ENCODE measurements at regions not wholly inside any gene's neighbourhood (a gene's known extent, or its start where the extent isn't known, plus 50 kb on each side); places are given as distances from the start of the nearest gene placed in this dataset.

DNA sequence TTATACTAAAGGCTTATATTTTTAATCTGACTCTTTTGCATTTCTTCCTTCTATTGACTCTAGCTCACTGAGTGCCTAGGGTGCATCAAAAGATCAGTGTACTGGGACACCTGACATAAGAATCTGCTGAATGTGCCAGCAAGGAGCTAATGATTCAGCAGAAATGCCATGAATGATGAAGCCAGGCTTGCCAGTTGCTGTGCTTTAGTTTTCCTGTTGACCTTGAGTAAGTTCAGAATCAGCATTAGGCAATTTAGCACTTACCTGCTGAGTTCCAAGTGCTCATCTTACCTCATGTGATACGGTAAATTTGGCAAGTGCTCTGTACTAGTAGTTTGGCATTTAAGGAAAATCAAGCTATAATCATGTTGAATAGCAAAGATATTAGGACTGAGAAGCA, 523.2 kb upstream of the B3GALT2 start:
- peak; percentile 45 for ATAC-seq
- intact Hi-C loops (cut with DNase I) = no loop called here
- Histone ChIP-seq H3K9me3 (no peaks in the 10 kb centered on the region), H3K27ac (no peak overlapping the region), H3K27me3 (no peaks in the 10 kb centered on the region), H3K36me3 (no peaks in the 10 kb centered on the region), H3K4me1 (no peaks in the 10 kb centered on the region), H3K4me3 (no peak overlapping the region)
- TF ChIP-seq, protein P1, sequence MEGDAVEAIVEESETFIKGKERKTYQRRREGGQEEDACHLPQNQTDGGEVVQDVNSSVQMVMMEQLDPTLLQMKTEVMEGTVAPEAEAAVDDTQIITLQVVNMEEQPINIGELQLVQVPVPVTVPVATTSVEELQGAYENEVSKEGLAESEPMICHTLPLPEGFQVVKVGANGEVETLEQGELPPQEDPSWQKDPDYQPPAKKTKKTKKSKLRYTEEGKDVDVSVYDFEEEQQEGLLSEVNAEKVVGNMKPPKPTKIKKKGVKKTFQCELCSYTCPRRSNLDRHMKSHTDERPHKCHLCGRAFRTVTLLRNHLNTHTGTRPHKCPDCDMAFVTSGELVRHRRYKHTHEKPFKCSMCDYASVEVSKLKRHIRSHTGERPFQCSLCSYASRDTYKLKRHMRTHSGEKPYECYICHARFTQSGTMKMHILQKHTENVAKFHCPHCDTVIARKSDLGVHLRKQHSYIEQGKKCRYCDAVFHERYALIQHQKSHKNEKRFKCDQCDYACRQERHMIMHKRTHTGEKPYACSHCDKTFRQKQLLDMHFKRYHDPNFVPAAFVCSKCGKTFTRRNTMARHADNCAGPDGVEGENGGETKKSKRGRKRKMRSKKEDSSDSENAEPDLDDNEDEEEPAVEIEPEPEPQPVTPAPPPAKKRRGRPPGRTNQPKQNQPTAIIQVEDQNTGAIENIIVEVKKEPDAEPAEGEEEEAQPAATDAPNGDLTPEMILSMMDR (IDR thresholded peaks at IDR 0.05) = no peak
- no peak for DNase-seq

DNA sequence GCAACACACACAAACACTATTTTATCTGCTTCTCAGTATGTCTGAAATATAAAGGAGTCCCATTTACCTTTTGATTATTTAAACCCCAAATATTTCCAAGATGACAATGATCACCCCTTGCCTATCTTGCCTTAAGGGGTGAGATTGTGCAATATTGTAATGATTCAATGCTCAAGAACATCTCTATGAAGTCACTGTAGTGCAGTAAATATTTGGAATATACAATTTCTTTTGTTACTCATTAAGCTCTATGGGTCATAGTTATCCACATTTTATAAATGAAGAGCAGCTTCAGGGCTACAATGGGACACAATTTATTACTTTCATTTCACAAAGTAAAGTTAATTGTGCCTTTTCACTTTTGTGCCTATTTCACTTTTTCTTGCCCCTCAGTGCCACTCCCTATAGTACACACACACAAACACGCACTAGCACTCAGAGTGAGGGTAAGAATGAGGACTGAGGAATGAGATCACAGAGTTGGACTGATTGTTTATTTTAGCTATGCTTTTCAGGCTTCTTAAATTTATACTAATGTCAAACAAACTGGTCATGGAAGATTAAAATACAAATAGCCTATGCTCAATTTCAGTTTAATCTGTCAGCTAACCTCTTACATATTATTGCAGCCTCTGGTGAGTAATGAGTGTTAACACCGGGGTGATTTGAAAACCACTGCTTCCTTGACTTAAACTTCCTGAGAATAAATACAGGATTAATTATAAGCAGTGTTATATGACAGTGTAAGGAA, 521.0 kb upstream of the B3GALT2 start:
- TF ChIP-seq, protein P1 (IDR thresholded peaks at IDR 0.05) = no peak
- H3K9me3 ChIP-seq = no peaks in the 10 kb centered on the region
- intact Hi-C loops (cut with DNase I) = no loop called here
- H3K27me3 ChIP-seq = no peaks in the 10 kb centered on the region
- no peaks in the 10 kb centered on the region for H3K36me3 ChIP-seq
- no peaks in the 10 kb centered on the region for H3K4me1 ChIP-seq
- ATAC-seq (peak; percentile 63), DNase-seq (no peak)
- H3K4me3 ChIP-seq = no peak overlapping the region
- no peak overlapping the region for H3K27ac ChIP-seq

DNA sequence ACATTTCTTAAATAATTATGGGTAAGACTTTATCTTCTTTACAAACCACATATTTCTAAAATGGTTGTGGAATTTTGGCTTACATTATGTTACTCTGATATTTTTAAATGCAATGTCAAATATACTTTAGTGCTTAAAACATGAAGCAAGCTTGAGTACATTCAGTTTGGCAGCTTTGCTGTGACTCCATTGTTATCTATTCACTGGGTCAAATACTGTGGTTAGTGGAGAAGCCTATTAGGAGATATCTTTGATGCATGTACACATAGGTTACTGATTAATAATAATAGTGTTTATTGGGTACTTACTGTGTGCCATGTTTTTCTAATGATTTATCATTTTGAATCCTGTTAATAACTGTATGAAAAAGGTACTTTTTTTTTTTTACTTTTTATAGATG, 520.4 kb upstream of the B3GALT2 start:
- no peaks in the 10 kb centered on the region for H3K27me3 ChIP-seq
- TF ChIP-seq, protein P1 (IDR thresholded peaks at IDR 0.05) = no peak
- intact Hi-C loops (cut with DNase I) = no loop called here
- H3K27ac ChIP-seq = no peak overlapping the region
- ATAC-seq (no peak), DNase-seq (no peak)
- no peaks in the 10 kb centered on the region for H3K4me1 ChIP-seq
- H3K4me3 ChIP-seq = no peak overlapping the region
- H3K9me3 ChIP-seq = no peaks in the 10 kb centered on the region
- H3K36me3 ChIP-seq = no peaks in the 10 kb centered on the region

DNA sequence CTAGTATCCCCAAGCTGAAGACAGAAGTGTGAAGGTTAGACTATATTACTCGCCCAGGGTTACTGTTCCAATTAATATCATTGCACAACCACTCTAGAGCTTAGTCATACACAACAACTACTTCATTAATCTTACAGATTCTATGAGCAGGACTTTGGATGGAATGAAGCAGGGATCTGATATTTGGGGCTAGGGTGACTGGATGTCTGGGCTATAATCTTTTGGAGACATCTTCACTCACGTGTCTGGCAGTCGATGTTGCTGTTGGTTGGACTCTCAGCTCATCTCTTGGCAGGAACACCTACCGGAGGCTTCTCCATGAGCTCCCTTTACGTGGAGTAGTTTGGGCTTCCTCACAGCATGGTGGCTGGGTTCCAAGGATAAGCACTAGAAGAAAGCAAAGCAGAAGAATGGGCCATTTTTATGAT, 519.2 kb upstream of the B3GALT2 start:
- Histone ChIP-seq H3K27me3 (no peaks in the 10 kb centered on the region), H3K4me3 (no peak overlapping the region), H3K4me1 (no peaks in the 10 kb centered on the region), H3K36me3 (no peaks in the 10 kb centered on the region), H3K27ac (no peak overlapping the region), H3K9me3 (no peaks in the 10 kb centered on the region)
- intact Hi-C loops (cut with DNase I) = no loop called here
- DNase-seq (peak in 1 of 4 donors; percentile 30), ATAC-seq (peak; percentile 29)
- TF ChIP-seq, protein P1 (IDR thresholded peaks at IDR 0.05) = no peak

DNA sequence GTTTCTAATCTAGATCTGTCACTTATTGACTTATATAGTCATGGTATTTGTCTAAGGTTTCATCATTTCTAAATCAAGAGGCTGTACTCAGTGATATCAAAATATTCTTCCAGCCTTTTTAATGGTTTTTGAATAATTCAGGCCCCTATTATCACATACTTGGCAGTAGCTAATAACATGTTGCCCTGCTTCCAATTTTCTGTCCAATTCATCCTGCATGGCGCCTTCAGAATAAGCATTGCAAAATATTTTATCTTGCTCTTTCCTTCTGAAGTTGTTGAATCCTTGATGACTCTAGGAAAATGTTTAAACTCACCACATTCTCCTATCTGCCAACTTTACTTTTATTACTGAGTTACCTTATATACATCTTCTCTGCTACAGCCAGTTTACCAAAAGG, 517.2 kb upstream of the B3GALT2 start:
- TF ChIP-seq, protein P1 (IDR thresholded peaks at IDR 0.05) = no peak
- intact Hi-C loops (cut with DNase I) = no loop called here
- Histone ChIP-seq H3K36me3 (no peaks in the 10 kb centered on the region), H3K4me3 (no peak overlapping the region), H3K27me3 (no peaks in the 10 kb centered on the region), H3K4me1 (no peaks in the 10 kb centered on the region), H3K27ac (no peak overlapping the region), H3K9me3 (no peaks in the 10 kb centered on the region)
- ATAC-seq (no peak), DNase-seq (peak in 2 of 4 donors; percentile 30 to 31)

Measured in left lung (tissue), 4 donors.